MCF 10A (cell line): ENCODE measurements at regions not wholly inside any gene's neighbourhood (a gene's known extent, or its start where the extent isn't known, plus 50 kb on each side); places are given as distances from the start of the nearest gene placed in this dataset.

Experiments
- BruUV-seq: library from RNA; stranded (reverse); fragments of 400-500 nt; replicated peaks from 2 replicates; lab custom pipeline; 2021; lab: Mats Ljungman, UMichigan
- CTCF ChIA-PET: fragments of 300-600 bp; sonication (Branson Sonifier 250); formaldehyde crosslinking; extraction: SDS; loops from one replicate; lab custom pipeline; 2021; ENCODE audit warnings: antibody characterized with exemption, inconsistent platforms; lab: Yijun Ruan, JAX
- POLR2A ChIA-PET: fragments of 300-600, 350-650 bp; sonication (Branson Sonifier 250); formaldehyde crosslinking; extraction: SDS; loops from one replicate; lab custom pipeline; 2020; ENCODE audit warnings: antibody characterized with exemption, inconsistent platforms; lab: Yijun Ruan, JAX
- DNase-seq: peaks from one replicate; pipeline ENCODE4 v3.0.0-alpha.2; 2018; ENCODE audit not compliant: unreplicated experiment
- H3K27ac Mint-ChIP-seq: one replicate; pipeline ENCODE4 v1.8.0; 2022; ENCODE audit warnings: mild to moderate bottlenecking, low read depth, mixed read lengths; ENCODE audit not compliant: unreplicated experiment
- H3K27me3 Mint-ChIP-seq: one replicate; pipeline ENCODE4 v1.8.0; 2022; ENCODE audit warnings: mixed read lengths; ENCODE audit not compliant: insufficient read depth, unreplicated experiment
- H3K36me3 Mint-ChIP-seq: one replicate; pipeline ENCODE4 v1.8.0; 2022; ENCODE audit warnings: mild to moderate bottlenecking, moderate library complexity, mixed read lengths; ENCODE audit not compliant: insufficient read depth, unreplicated experiment
- H3K4me1 Mint-ChIP-seq: one replicate; pipeline ENCODE4 v1.8.0; 2022; ENCODE audit warnings: mixed read lengths; ENCODE audit not compliant: insufficient read depth, unreplicated experiment
- H3K4me3 Mint-ChIP-seq: one replicate; pipeline ENCODE4 v1.8.0; 2022; ENCODE audit warnings: mild to moderate bottlenecking, moderate library complexity, mixed read lengths; ENCODE audit not compliant: unreplicated experiment
- H3K9me3 Mint-ChIP-seq: one replicate; pipeline ENCODE4 v1.8.0; 2022; ENCODE audit warnings: mixed read lengths; ENCODE audit not compliant: unreplicated experiment
- CTCF ChIP-seq: fragments of 200-600 bp; IDR thresholded peaks from one replicate; pipeline ENCODE4 v1.8.0; 2022; ENCODE audit warnings: antibody characterized with exemption, mild to moderate bottlenecking; ENCODE audit not compliant: unreplicated experiment
- intact Hi-C: fragments of 100-400 bp; cut with micrococcal nuclease; formaldehyde crosslinking; loops from 2 replicates; pipeline ENCODE4 v1.14.1; 2022

GRCh38 chr15:92541291-92542200 lies 114.0 kb downstream of the FAM174B start:
- no TSS peak for BruUV-seq
- ChIA-PET POLR2A (no interaction called here), CTCF (interaction anchor here (0.6 kb wide), 3 partner anchors 22 to 377 kb away, joined by 3 to 5 read pairs (median 3); no protein-coding TSS in a partner anchor)
- TF ChIP-seq CTCF: no peak
- Mint-ChIP-seq H3K4me1 (no peaks in the 10 kb centered on the region), H3K27me3 (peaks cover 47% of the 10 kb centered on the region), H3K9me3 (no peaks in the 10 kb centered on the region), H3K36me3 (no peaks in the 10 kb centered on the region), H3K4me3 (no peak overlapping the region), H3K27ac (no peak overlapping the region)
- intact Hi-C loops: no loop called here
- DNase-seq: peak; percentile 4

- CTCF ChIA-PET: no interaction called here
These were observed 117.5 kb downstream of the FAM174B start for GRCh38 chr15:92538115-92538514.

GRCh38 chr15:92533298-92533697 lies 122.3 kb downstream of the FAM174B start:
- Mint-ChIP-seq H3K27ac (no peak overlapping the region), H3K36me3 (no peaks in the 10 kb centered on the region), H3K4me1 (no peaks in the 10 kb centered on the region), H3K9me3 (no peaks in the 10 kb centered on the region), H3K27me3 (peaks cover 73% of the 10 kb centered on the region), H3K4me3 (no peak overlapping the region)
- BruUV-seq: no TSS peak
- intact Hi-C loops: no loop called here
- no peak for DNase-seq
- CTCF ChIA-PET: interaction anchor here (0.6 to 1.4 kb wide), 2 partner anchors 11 to 651 kb away, joined by 5 read pairs; no protein-coding TSS in a partner anchor
- POLR2A ChIA-PET: no interaction called here
- TF ChIP-seq CTCF: no peak

More at GRCh38 chr15:92538115-92538514, 117.5 kb downstream of the FAM174B start:
- no peak overlapping the region for H3K4me3 Mint-ChIP-seq
- no peak overlapping the region for H3K27ac Mint-ChIP-seq
- intact Hi-C loops: no loop called here
- H3K27me3 Mint-ChIP-seq: peaks cover 52% of the 10 kb centered on the region
- no peaks in the 10 kb centered on the region for H3K4me1 Mint-ChIP-seq
- H3K36me3 Mint-ChIP-seq: no peaks in the 10 kb centered on the region
- no TSS peak for BruUV-seq
- no peaks in the 10 kb centered on the region for H3K9me3 Mint-ChIP-seq
- POLR2A ChIA-PET: no interaction called here
- TF ChIP-seq CTCF: no peak
- DNase-seq: no peak

GRCh38 chr15:92531406-92531805 lies 124.2 kb downstream of the FAM174B start:
- peaks cover 6% of the 10 kb centered on the region for H3K4me1 Mint-ChIP-seq
- ChIA-PET CTCF (interaction anchor here (1.0 to 1.4 kb wide), 2 partner anchors 10 to 12 kb away, joined by 4 to 10 read pairs; no protein-coding TSS in a partner anchor), POLR2A (no interaction called here)
- H3K36me3 Mint-ChIP-seq: no peaks in the 10 kb centered on the region
- TF ChIP-seq CTCF: no peak
- DNase-seq: no peak
- no peak overlapping the region for H3K4me3 Mint-ChIP-seq
- H3K9me3 Mint-ChIP-seq: no peaks in the 10 kb centered on the region
- H3K27me3 Mint-ChIP-seq: peaks cover 55% of the 10 kb centered on the region
- no peak overlapping the region for H3K27ac Mint-ChIP-seq
- intact Hi-C loops: no loop called here
- no TSS peak for BruUV-seq
